ENCODE measurements at regions not wholly inside any gene's neighbourhood (a gene's known extent, or its start where the extent isn't known, plus 50 kb on each side); places are given as distances from the start of the nearest gene placed in this dataset.

- H3K4me3 Mint-ChIP-seq (ENCODE audit: unreplicated experiment), result no peak overlapping the region
- TF ChIP-seq CTCF (IDR thresholded peaks at IDR 0.05; ENCODE audit: unreplicated experiment), result no peak
- DNase-seq (ENCODE audit: unreplicated experiment), result no peak
- intact Hi-C loops (cut with micrococcal nuclease), result no loop called here
- BruUV-seq (replicated peaks), result no TSS peak
- no peak overlapping the region for H3K27ac Mint-ChIP-seq (ENCODE audit: low read depth, unreplicated experiment)
- POLR2A ChIA-PET, result no interaction called here
- peaks cover 7% of the 10 kb centered on the region for H3K36me3 Mint-ChIP-seq (ENCODE audit: insufficient read depth, unreplicated experiment)
- no peaks in the 10 kb centered on the region for H3K27me3 Mint-ChIP-seq (ENCODE audit: insufficient read depth, unreplicated experiment)
- H3K4me1 Mint-ChIP-seq (ENCODE audit: insufficient read depth, unreplicated experiment), result peaks cover 4% of the 10 kb centered on the region
- CTCF ChIA-PET, result no interaction called here
- H3K9me3 Mint-ChIP-seq (ENCODE audit: unreplicated experiment), result no peaks in the 10 kb centered on the region
Observed at GRCh38 chr16:79842197-79842596, 241.7 kb upstream of the MAF start.

GRCh38 chr16:79839466-79840341 is 239.2 kb upstream of the MAF start:
- H3K4me1 Mint-ChIP-seq (ENCODE audit: insufficient read depth, unreplicated experiment), result peaks cover 4% of the 10 kb centered on the region
- intact Hi-C loops (cut with micrococcal nuclease), result no loop called here
- H3K4me3 Mint-ChIP-seq (ENCODE audit: unreplicated experiment), result no peak overlapping the region
- DNase-seq (ENCODE audit: unreplicated experiment), result no peak
- H3K27ac Mint-ChIP-seq (ENCODE audit: low read depth, unreplicated experiment), result no peak overlapping the region
- peaks cover 7% of the 10 kb centered on the region for H3K36me3 Mint-ChIP-seq (ENCODE audit: insufficient read depth, unreplicated experiment)
- POLR2A ChIA-PET, result interaction anchor here (1.1 to 1.6 kb wide), 3 partner anchors 9 to 79 kb away, joined by 3 to 4 read pairs (median 4); no protein-coding TSS in a partner anchor
- CTCF ChIA-PET, result interaction anchor here (0.6 kb wide), 1 partner anchor 1872 kb away, joined by 3 read pairs; no protein-coding TSS in a partner anchor
- H3K27me3 Mint-ChIP-seq (ENCODE audit: insufficient read depth, unreplicated experiment), result no peaks in the 10 kb centered on the region
- BruUV-seq (replicated peaks), result no TSS peak
- no peaks in the 10 kb centered on the region for H3K9me3 Mint-ChIP-seq (ENCODE audit: unreplicated experiment)
- TF ChIP-seq CTCF (IDR thresholded peaks at IDR 0.05; ENCODE audit: unreplicated experiment), result no peak

- POLR2A ChIA-PET, result interaction anchor here (0.5 to 1.6 kb wide), 3 partner anchors 10 to 150 kb away, joined by 3 to 4 read pairs (median 3); no protein-coding TSS in a partner anchor
Observed at GRCh38 chr16:79838496-79839259, 238.1 kb upstream of the MAF start.

More at GRCh38 chr16:79838496-79839259, 238.1 kb upstream of the MAF start:
- no peak for TF ChIP-seq CTCF (IDR thresholded peaks at IDR 0.05; ENCODE audit: unreplicated experiment)
- Mint-ChIP-seq H3K4me1 (ENCODE audit: insufficient read depth, unreplicated experiment) (peaks cover 4% of the 10 kb centered on the region), H3K4me3 (ENCODE audit: unreplicated experiment) (no peak overlapping the region), H3K9me3 (ENCODE audit: unreplicated experiment) (no peaks in the 10 kb centered on the region), H3K27ac (ENCODE audit: low read depth, unreplicated experiment) (no peak overlapping the region), H3K27me3 (ENCODE audit: insufficient read depth, unreplicated experiment) (no peaks in the 10 kb centered on the region), H3K36me3 (ENCODE audit: insufficient read depth, unreplicated experiment) (peaks cover 7% of the 10 kb centered on the region)
- CTCF ChIA-PET, result interaction anchor here (0.6 to 0.8 kb wide), 2 partner anchors 284 to 429 kb away, joined by 3 to 4 read pairs; no protein-coding TSS in a partner anchor
- intact Hi-C loops (cut with micrococcal nuclease), result no loop called here
- no TSS peak for BruUV-seq (replicated peaks)
- no peak for DNase-seq (ENCODE audit: unreplicated experiment)

Data from MCF 10A (cell line).